ENCODE measurements at regions not wholly inside any gene's neighbourhood (a gene's known extent, or its start where the extent isn't known, plus 50 kb on each side); places are given as distances from the start of the nearest gene placed in this dataset.

GRCh38 chr14:56896231-56896630, 86.0 kb upstream of the OTX2 start:
- intact Hi-C loops (cut with DNase I) = no loop called here
- peaks cover 0 to 22% (median 0%) of the 10 kb centered on the region in 4 donors for H3K27me3 ChIP-seq
- no peaks in the 10 kb centered on the region for H3K4me1 ChIP-seq
- no peak overlapping the region for H3K4me3 ChIP-seq
- H3K36me3 ChIP-seq = no peaks in the 10 kb centered on the region
- no peak for DNase-seq (ENCODE audit: extremely low spot score)
- H3K27ac ChIP-seq (replicated peaks in 1 of 4) = no peak overlapping the region
- no peak for TF ChIP-seq CTCF (IDR thresholded peaks at IDR 0.05)
- no peaks in the 10 kb centered on the region for H3K9me3 ChIP-seq
- WGBS = 83% methylated on average over 2 of the region's 2 CpGs

DNA sequence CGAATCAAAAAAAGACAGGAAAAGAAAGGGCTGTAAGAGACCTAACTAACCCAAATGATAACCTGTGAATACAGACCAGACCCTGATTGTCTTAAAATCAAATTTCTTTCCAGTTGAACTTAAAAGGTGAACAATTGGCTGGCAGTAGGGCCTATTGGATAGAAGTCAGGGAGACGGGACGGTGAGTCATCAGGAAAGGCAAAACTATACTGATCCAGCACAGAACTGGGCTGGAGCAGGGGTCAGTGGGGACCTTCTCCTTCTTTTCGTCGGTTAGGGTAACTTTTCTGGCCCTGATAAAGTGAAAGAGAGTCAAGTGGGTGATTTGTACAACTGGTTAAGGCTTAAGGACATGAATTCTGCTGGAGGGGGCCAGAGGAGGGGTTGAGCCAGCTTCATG, 84.9 kb upstream of the OTX2 start:
- H3K4me3 ChIP-seq = no peak overlapping the region
- peak; percentile 14 for DNase-seq (ENCODE audit: extremely low spot score)
- H3K27me3 ChIP-seq = peaks cover 0 to 22% (median 0%) of the 10 kb centered on the region in 4 donors
- H3K9me3 ChIP-seq = no peaks in the 10 kb centered on the region
- no peak for TF ChIP-seq CTCF (IDR thresholded peaks at IDR 0.05)
- H3K36me3 ChIP-seq = no peaks in the 10 kb centered on the region
- no peaks in the 10 kb centered on the region for H3K4me1 ChIP-seq
- intact Hi-C loops (cut with DNase I) = no loop called here
- 53% methylated on average over 5 of the region's 5 CpGs for WGBS
- H3K27ac ChIP-seq (replicated peaks in 1 of 4) = no peak overlapping the region

DNA sequence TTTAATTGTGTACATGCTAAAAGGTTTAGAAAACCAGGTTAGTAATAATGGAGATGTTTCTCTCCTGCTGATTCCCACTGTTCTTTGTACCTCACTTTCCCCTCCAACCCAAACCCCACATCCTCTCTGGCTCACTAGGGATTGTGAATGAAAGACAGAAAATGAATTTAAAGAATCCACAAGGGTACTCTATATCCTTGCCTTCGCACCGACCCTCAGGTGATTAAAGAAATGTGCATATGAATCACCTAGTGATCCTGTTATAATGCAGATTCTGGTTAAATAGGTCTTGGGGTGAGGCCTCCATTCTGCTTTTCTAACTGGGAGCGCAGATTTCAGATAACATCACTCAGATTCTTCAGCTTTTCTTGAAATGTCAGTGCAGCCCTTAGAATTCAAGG, 84.3 kb upstream of the OTX2 start:
- intact Hi-C loops (cut with DNase I) = no loop called here
- H3K4me3 ChIP-seq = no peak overlapping the region
- 64% methylated on average over 3 of the region's 3 CpGs for WGBS

DNA sequence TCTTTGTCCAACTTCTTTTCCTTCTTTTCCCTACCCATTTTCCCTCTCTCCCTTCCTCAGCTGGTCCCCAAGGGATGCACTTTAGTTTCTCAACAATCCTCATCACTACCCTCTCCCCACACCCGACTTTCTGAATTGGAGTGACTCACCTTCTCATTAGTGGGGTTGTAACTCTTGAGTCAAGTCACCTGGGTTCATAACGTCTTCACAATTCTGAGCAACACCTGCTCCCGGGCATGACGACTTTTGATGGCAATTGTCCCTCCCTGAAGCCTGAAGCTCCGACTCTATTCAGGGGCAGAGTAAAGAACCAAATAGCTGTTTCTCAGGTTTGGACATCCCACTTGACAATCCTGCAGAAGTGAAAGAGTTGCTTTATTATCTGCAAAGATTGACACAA, 82.7 kb upstream of the OTX2 start:
- peak; percentile 55 for DNase-seq (ENCODE audit: extremely low spot score)
- WGBS = 39% methylated on average over 5 of the region's 5 CpGs
- Histone ChIP-seq H3K4me1 (no peaks in the 10 kb centered on the region), H3K27ac (replicated peaks in 1 of 4) (no peak overlapping the region), H3K36me3 (no peaks in the 10 kb centered on the region), H3K4me3 (no peak overlapping the region), H3K27me3 (peaks cover 0 to 29% (median 0%) of the 10 kb centered on the region in 4 donors), H3K9me3 (no peaks in the 10 kb centered on the region)
- TF ChIP-seq POLR2A (IDR thresholded peaks at IDR 0.05; ENCODE audit: low read depth) (no peak), POLR2AphosphoS5 (IDR thresholded peaks at IDR 0.05) (no peak), EP300 (IDR thresholded peaks at IDR 0.05) (no peak), CTCF (IDR thresholded peaks at IDR 0.05) (no peak)
- intact Hi-C loops (cut with DNase I) = no loop called here

More for the DNA sequence above, 84.3 kb upstream of the OTX2 start:
- peak; percentile 37 for DNase-seq (ENCODE audit: extremely low spot score)
- Histone ChIP-seq H3K27me3 (peaks cover 0 to 22% (median 0%) of the 10 kb centered on the region in 4 donors), H3K4me1 (no peaks in the 10 kb centered on the region), H3K36me3 (no peaks in the 10 kb centered on the region), H3K9me3 (no peaks in the 10 kb centered on the region), H3K27ac (replicated peaks in 1 of 4) (no peak overlapping the region)
- no peak for TF ChIP-seq POLR2A (IDR thresholded peaks at IDR 0.05; ENCODE audit: low read depth)
- TF ChIP-seq EP300 (IDR thresholded peaks at IDR 0.05) = no peak
- no peak for TF ChIP-seq CTCF (IDR thresholded peaks at IDR 0.05)
- no peak for TF ChIP-seq POLR2AphosphoS5 (IDR thresholded peaks at IDR 0.05)

GRCh38 chr14:56891226-56891625, 80.9 kb upstream of the OTX2 start:
- Histone ChIP-seq H3K27ac (replicated peaks in 1 of 4) (no peak overlapping the region), H3K4me1 (no peaks in the 10 kb centered on the region), H3K36me3 (no peaks in the 10 kb centered on the region), H3K27me3 (peaks cover 0 to 28% (median 0%) of the 10 kb centered on the region in 4 donors), H3K4me3 (no peak overlapping the region), H3K9me3 (no peaks in the 10 kb centered on the region)
- TF ChIP-seq POLR2AphosphoS5 (IDR thresholded peaks at IDR 0.05) (no peak), POLR2A (IDR thresholded peaks at IDR 0.05; ENCODE audit: low read depth) (no peak), EP300 (IDR thresholded peaks at IDR 0.05) (no peak), CTCF (IDR thresholded peaks at IDR 0.05) (no peak)
- intact Hi-C loops (cut with DNase I) = no loop called here
- no peak for DNase-seq (ENCODE audit: extremely low spot score)
